HG03520 (cell line): ENCODE measurements at regions not wholly inside any gene's neighbourhood (a gene's known extent, or its start where the extent isn't known, plus 50 kb on each side); places are given as distances from the start of the nearest gene placed in this dataset.

Source experiments
- ATAC-seq: cut with Tn5 transposase; IDR thresholded peaks from one replicate; pipeline ENCODE4 v1.9.1; 2021; ENCODE audit warnings: mild to moderate bottlenecking, moderate library complexity; ENCODE audit not compliant: unreplicated experiment

GRCh38 chr20:39473536-39473935 lies 511.4 kb downstream of the DHX35 start:
- ATAC-seq: no peak

- no peak for ATAC-seq
Observed at GRCh38 chr20:39468703-39469102, 506.6 kb downstream of the DHX35 start.

GRCh38 chr20:39464238-39464637 lies 502.1 kb downstream of the DHX35 start:
- no peak for ATAC-seq

- ATAC-seq: no peak
Observed at GRCh38 chr20:39462416-39462945, 500.3 kb downstream of the DHX35 start.

GRCh38 chr20:39458452-39458851 lies 496.3 kb downstream of the DHX35 start:
- no peak for ATAC-seq

GRCh38 chr20:39453890-39454289 lies 491.7 kb downstream of the DHX35 start:
- ATAC-seq: no peak

- ATAC-seq: no peak
Observed at GRCh38 chr20:39452583-39453340, 490.6 kb downstream of the DHX35 start.

- no peak for ATAC-seq
Observed at GRCh38 chr20:39451386-39451785, 489.2 kb downstream of the DHX35 start.

GRCh38 chr20:39446397-39446796 lies 484.3 kb downstream of the DHX35 start:
- no peak for ATAC-seq

GRCh38 chr20:39445095-39445494 lies 483.0 kb downstream of the DHX35 start:
- ATAC-seq: no peak

- no peak for ATAC-seq
Observed at GRCh38 chr20:39433466-39433865, 471.3 kb downstream of the DHX35 start.

GRCh38 chr20:39431091-39431880 lies 469.1 kb downstream of the DHX35 start:
- ATAC-seq: no peak

GRCh38 chr20:39429726-39430125 lies 467.6 kb downstream of the DHX35 start:
- ATAC-seq: no peak

GRCh38 chr20:39424962-39425678 lies 463.0 kb downstream of the DHX35 start:
- ATAC-seq: no peak

- no peak for ATAC-seq
Observed at GRCh38 chr20:39421571-39422105, 459.5 kb downstream of the DHX35 start.

GRCh38 chr20:39412091-39412490 lies 449.9 kb downstream of the DHX35 start:
- ATAC-seq: no peak

- no peak for ATAC-seq
Observed at GRCh38 chr20:39399463-39399862, 437.3 kb downstream of the DHX35 start.

GRCh38 chr20:39398656-39399055 lies 436.5 kb downstream of the DHX35 start:
- ATAC-seq: no peak

GRCh38 chr20:39397646-39398045 lies 435.5 kb downstream of the DHX35 start:
- ATAC-seq: no peak

- no peak for ATAC-seq
Observed at GRCh38 chr20:39395478-39396291, 433.5 kb downstream of the DHX35 start.
